DMS114 treated with DMSO at 0.1 percent for 48 hours (cell line): ENCODE measurements at regions not wholly inside any gene's neighbourhood (a gene's known extent, or its start where the extent isn't known, plus 50 kb on each side); places are given as distances from the start of the nearest gene placed in this dataset.

Experiments used
- DNase-seq: peaks from one replicate; lab custom pipeline; 2025; ENCODE audit not compliant: unreplicated experiment; lab: John Stamatoyannopoulos, UW

DNA sequence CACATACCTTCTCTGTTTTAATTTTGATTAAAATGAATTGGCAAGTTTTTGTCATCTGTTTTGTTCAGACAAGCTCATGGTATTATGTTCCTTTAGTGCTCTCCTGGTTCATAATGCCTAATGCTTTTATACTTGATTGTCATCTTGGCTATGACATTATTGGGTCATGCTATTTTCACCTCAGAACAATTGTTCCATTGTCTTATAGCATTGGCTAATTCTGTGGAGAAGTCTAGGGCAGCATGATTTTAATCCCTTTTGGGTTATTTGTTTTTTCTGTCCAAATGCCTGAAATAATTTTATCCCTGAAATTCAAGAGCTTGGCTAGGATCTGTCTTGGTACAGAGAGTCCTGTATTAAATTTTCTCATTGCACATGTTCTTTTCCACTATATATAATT is 83.8 kb upstream of the CCDC85A start:
- no peak for DNase-seq

DNA sequence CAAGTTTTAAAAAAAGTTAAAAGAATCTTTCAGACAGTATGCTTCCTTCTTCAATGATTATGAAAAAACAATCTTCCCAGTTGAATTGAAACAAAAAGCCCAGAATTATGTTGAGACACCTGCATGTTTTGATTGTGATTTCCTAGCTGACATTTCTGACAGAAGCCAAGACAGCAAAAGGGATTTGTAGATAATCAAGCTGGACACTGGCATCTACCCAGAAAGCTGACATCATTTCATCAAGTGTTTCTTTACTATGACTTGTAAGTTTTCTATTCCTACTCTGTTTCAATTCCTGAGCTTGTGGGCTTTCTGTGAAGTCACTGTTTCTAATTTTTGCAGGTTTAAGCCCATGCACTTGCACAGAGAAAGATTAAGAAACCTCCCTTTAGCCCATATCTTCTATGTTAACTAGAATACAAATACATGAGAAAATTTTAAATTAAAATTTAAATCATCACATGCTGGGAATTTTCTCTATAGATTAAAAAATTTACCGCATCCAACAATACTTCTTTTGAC is 82.9 kb upstream of the CCDC85A start:
- DNase-seq = no peak

DNA sequence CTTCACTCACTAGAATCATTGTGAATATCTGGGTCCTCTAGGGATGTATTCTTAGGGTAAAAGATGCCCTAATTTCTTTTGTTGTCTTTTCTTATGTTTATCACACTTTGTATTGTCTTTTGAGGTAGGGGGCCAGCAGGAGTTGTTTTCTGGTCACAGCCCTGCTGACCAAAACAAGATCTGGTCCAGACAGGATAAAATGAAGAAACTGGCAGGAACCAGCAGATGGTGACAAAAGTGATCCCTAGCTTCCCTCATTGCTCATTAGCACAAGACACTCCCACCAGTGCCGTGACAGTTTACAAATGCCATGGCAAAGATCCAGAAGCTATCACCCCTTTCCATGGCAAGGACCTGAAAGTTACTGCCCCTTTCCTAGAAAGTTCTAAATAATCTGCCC is 81.7 kb upstream of the CCDC85A start:
- no peak for DNase-seq

DNA sequence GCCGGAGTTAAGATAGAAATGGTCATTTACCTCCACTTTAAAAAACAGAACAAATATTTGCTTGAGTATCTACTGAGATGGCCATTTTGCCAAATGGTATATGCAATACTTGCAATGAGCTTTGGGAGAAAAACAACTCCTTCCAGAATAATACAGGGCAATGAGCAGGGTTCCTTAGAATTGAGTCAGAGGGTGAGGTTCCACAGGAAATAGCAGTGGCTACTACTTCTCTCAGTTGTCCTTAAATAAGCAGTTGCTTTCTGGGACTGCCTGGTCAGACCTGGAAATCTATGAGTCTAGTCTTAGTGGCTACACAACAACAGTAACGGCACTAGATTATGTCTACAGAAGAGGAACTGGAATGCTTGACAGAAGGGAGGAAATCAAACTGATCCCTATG is 80.9 kb upstream of the CCDC85A start:
- no peak for DNase-seq

DNA sequence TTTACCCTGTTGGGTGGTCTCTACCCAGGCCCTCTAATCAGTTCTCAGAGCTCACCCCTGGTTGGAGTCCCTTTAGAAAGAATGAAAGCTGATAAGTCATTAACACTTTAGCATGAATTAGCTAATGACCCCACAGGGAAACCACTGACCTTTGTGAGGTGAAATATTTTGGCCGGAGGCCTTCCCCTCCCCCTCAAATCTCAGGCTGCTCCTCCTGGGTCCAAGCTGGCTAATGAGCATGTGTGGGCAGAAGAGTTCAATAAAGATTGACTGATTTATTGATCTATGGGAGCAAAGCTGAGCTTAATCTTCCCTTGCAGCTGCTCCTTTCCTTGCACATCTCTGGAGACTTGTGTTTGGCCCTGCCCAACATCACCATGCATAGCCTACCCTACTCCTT is 78.8 kb upstream of the CCDC85A start:
- no peak for DNase-seq

DNA sequence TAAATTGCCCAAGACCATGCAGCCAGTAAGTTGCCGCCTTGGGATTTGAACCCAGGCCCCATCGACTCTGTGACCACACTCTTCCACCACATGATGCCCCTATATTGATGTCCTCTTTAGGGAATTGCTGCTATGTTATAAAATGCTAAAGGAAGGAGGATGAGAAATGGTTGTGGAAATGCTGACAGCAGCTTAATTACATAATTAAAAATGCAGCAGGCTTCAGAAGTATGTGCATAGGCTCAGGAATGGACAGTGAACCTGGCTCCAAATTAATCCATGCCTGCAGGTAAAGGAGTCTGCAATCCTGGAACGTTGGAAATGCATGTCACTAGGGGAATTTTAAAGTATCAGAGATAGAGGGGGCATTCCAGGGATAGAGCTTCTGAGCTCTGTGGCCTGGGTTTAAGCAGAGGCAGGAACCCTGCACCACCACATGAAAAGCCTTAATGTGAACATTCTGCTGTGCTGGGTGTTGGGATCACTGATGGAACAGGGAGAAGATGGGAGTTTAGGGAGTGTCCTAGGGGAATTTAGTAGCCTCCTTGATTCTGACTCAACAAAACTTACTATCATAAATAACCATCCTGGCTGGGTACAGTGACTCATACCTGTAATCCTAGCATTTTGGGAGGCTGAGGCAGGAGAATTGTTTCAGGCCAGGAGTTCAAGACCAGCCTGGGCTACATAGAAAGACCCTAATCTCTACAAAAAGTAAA is 76.1 kb upstream of the CCDC85A start:
- no peak for DNase-seq

DNA sequence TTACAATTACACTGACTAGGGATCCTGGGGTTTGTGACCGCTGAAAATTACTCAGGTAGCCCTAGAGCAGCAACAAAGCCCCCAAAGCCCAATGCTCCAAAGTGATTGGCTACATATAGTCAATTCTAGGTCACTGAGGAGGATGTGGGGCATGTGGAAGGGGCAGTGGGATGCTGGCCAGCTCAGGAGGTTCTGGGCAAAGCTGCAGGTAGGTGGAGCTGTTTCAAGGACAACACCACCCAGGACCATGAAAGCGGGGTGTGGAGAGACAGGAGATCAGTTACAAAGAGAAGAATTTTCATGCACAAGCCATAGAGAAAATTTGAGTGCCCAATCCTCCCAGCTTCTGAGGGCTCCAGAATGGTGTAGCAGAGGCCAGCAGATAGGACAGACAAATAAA is 75.0 kb upstream of the CCDC85A start:
- no peak for DNase-seq

DNA sequence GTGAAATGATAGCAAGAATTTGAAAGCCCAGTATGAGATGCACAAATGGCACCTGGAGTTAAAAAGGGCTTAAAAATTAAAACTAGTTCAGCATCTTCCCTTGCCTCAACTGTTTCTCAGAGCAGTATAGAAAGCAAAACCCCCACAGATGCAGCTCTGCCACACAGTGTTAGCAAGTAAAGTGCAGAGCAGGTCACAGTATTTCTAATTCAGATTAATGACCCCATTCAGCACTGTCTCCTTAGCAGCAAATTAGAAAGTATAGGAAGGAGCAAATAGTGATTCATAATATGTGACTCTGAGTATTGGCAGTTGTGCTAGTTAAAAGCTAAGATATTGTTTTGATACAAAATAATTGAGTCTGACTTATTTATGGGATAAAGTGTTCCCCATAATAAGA is 73.8 kb upstream of the CCDC85A start:
- DNase-seq = no peak

DNA sequence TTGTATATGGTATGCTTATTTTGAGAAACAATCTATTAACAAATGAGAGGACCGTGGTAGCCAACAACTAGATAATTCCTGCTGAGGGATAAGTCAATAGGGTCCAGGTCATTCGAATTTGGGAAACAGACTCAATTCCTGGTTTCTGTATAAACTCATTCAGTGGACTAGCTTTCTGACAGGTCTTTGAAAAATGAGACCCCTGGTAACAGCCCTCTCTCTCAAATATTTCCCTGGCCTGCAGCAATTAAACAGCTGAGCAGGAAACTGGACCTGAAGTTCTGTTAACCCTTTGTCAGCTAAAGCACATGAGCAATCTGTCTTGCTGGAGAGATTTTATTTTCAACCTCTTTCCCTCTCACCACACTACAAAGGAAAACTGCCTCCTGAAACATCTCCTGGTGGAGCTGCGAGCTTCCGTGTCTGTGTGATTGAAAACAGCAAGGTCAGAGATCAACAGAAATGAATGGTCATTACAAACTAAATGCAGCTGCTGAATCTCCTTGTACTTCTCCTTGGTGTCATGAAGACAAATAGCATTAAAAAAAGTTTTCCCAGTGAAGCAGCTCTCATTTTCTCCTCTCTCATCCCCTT is 70.3 kb upstream of the CCDC85A start:
- DNase-seq = no peak

DNA sequence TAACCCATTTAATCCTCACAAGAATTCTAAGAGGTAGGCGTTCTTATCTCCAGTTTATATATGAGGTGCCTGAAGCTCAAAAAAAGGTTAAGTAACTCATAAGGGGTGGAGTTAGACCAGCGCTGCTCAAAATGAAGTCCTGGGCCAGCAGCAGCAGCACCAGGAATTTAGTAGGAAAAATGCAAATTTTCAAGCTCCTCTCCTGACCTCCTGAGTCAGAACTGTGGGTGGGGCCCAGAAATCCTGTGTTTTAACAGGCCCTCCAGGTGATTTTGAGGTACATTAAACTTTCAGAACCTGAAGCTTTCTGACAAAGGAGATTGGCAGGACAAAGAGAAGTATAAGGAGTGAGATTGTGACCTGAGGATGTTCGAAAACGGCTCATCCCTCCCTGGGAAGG is 66.0 kb upstream of the CCDC85A start:
- no peak for DNase-seq

DNA sequence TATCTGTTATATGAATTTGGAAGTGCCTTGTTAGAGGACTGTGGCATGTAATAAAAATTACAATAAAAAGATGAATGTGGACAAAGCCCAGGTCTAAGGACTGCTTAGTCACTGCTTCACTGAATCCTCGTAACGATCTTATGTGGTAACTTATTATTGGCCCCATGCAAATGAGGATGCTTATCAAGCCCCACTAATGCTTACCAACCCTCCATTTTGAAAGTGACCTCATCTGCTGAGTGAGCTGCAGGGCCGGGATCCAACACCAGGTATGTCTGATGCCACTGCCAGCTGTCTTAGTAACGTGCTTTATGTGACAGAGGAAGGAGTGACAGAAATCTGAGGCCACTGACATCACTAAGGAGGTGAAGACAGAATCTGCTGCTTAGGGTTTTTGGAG is 65.3 kb upstream of the CCDC85A start:
- DNase-seq = no peak

DNA sequence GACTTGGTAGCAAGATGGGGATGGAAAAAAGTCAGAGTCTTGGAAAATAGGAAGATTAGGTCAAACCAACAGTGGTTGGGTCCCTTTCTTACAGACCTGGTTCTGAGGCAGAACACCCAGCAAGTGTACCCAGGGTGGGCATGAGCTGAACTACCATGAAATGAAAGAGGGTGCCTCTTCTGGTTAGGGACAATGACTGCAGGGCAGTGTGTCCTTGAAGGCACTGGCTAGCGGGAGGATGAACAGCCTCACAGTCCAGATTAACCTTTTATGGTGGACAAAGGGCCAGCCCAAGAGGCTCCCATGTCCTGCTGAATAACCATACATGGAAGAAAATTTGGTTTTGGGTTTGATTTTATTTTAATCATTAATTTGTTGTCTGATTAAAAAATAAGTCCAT is 61.8 kb upstream of the CCDC85A start:
- no peak for DNase-seq

DNA sequence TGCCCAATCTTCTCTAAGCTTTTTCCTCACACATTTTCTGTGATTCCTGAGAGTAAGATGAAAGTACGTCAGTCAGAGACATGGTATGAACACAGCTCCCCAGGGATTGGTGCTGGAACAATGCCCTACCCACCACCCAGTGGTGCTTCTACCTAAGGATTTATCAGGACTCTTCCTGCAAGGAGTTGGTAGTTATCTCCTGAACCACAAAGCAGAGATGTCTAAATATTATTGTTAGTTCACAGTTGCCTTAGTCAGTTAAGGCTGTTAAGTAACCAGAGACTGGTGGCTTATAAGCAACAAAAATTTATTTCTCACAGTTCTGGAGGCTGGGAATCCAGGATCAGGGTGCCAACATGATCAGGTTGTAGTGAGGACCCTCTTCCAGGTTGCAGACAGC is 60.3 kb upstream of the CCDC85A start:
- DNase-seq = no peak

DNA sequence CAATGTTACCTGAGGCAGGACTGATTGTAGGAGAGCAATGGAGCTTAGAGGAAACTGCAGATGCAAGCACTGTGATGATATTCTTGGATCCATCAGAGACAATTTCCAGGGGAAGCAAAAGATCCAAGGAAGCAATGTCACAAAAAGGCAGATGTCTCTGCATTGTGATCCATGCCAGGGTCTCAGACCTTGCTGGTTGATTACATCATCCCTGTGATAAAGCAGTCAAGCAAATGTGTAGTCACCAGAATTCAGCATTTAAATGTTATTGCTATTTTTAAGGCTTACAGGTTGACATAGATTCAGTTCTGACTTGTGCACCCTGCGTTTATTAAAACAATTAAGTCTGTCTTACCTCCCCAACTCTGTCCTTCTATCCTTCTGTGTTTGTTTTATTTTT is 56.8 kb upstream of the CCDC85A start:
- DNase-seq = no peak

DNA sequence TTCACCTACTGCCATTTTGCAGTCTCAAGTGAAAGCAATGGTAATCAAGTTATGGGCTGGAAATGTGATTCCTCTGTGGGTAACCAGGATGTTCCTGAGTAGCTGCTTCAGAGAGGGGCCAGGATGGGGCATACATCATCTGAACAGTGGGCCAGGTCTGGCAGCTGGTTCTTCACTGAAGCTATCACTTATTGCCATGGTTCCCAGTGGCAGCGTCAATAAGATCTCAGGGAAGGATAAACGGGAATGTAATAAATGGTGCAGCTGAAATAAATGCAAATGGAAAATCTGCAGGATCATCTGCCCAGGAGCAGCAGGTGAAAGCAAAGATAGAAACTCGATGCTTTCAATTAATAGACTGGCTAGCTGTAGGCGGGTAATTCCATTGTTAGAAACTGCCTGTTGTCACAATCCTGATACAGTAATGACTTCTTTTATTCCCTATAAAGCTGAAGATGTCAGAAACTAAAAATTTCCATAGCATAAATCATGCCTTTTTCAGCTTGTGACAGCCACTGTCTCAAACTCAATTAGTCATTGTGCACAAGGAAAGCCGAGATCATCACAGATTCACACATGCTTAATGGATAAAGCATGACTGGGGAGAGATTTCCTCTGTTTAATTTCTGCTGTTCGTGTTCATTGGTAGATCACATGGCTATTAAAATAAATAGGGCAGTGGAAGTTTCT is 56.2 kb upstream of the CCDC85A start:
- no peak for DNase-seq

DNA sequence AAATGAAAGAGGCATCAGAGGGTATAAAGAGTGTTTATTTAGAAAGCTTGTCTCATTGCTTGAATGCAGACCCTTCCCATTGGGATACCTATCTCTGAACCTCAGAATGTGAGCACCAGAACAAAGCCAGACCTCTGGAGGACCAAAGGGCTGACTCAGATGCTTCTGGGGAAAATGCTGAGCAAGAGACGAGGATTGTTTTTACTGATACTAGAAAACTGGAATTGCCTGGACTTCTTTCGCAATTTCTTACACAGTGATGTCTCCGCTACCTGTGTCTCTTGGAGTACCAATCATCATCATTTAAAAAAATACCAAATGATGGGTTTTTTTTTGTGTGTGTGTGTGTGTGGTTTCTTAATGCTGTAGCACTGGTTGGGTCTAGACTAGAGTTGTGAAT is 55.6 kb upstream of the CCDC85A start:
- DNase-seq = no peak

DNA sequence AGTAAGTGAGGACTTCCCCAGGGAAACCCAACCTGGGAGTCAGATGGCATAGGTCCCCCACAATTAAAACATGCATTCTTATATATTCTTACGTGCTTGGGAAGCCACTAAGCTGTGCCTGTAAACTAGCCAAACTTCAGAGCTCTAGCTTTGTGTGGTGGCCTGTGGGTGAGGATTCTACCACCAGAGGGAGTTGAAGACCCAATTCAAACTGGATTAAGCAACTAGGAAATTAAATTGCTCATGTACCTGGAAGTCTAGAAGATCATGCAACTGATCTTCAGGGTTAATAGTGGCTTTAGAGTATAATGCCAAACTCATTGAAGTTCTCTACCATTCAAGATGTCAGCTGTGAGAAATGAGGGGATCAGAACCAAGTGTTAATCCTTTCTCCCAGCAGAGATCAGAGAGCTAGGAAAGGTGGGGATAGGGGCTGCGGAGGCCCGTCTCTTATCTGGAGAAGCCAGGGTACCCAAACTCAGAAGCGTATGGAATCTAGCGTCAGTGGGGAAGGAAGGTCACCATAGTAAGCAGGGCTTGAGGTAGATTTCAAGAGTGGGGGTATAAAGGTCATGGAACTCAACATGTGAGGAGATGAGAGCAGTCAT is 53.2 kb upstream of the CCDC85A start:
- peak; percentile 22 for DNase-seq

DNA sequence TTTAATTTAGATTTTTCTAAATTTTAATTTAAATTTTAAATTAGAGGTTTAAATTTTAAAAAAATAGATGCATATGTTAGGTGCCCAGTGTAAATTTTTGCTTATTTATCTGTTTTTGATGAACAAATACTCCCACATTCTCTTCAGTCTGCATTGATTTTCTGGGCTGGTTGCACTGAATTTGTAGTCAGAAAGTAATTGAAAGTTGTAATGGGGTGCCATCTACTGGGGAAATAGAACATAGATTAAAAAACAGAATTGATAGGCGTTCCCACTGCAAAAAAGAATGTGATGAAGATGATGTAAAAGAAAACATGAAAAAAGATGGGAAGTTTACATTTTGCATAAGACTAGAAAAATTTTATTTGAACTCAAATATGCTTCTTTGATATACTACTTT is 51.7 kb upstream of the CCDC85A start:
- peak; percentile 59 for DNase-seq

DNA sequence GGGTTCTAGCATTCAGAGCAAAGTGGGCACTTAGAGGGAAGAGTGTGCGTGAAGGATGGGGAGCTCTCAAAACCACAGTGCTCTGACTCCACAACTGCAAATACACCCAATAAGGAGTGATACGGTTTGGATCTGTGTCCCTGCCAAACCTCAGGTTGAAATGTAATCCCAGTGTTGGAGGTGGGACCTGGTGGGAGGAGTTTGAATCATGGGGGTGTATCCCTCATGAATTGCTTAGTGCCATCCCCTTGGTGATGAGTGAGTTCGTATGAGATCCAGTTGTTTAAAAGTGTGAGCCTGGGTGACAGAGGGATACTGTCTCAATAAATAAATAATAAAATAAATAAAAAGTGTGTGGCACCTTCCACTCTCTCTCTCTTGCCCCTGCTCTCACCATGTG is 50.3 kb upstream of the CCDC85A start:
- no peak for DNase-seq

DNA sequence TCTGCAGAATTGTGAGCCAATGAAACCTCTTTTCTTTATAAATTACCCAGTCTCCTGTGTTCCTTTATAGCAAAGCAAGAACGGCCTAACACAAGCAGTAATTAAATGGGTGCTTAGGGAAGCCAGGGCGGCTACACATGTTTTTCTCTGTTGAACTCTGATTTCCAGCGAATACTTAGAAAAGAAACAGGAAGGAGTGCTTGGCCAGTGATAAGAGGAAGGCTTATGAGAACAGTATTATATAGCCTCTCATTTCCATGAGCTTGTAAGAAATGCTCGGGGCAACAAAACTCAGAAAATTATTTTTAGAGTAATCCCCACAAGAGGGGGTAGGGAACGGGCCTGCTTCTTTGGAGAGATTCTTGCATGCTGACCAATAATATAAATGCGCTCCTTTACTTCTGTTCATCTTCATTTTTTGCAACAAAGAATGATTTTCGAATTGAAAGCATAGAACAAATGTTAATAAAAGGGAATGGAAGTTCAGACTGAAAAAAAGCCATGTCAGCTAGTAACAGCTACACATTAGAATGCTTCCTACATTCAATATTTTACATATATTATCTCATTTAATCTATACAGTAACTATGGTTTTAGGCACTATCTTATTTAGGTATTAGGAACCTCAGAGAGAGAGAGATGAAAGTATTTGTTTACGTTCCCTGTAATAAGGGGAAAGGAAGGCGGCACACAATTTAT is 49.7 kb upstream of the CCDC85A start:
- no peak for DNase-seq
